OCI-LY7 (cell line): ENCODE measurements at regions not wholly inside any gene's neighbourhood (a gene's known extent, or its start where the extent isn't known, plus 50 kb on each side); places are given as distances from the start of the nearest gene placed in this dataset.
A peak's percentile ranks its signal among the peaks of the same experiment; 100 is the strongest.

Experiments
- BruUV-seq: library from RNA; stranded (reverse); fragments of 400-500 nt; replicated peaks from 2 replicates; lab custom pipeline; 2021; lab: Mats Ljungman, UMichigan
- CTCF ChIA-PET: fragments of 300-600 bp; sonication (Branson Sonifier 250); formaldehyde crosslinking; loops from one replicate; lab custom pipeline; 2022; ENCODE audit warnings: antibody characterized with exemption; ENCODE audit not compliant: unreplicated experiment; lab: Charles Lee
- POLR2A ChIA-PET: fragments of 300-600 bp; sonication (Branson Sonifier 250); formaldehyde crosslinking; loops from one replicate; lab custom pipeline; 2022; ENCODE audit warnings: antibody characterized with exemption; lab: Charles Lee
- DNase-seq: peaks from one replicate; pipeline ENCODE4 v3.0.0-alpha.2; 2015; ENCODE audit warnings: low spot score
- H2AFZ ChIP-seq: fragments of 200-600 bp; sonication (generic), shearing (Covaris generic); 2 replicates; pipeline ENCODE4 v1.6.1; 2014; ENCODE audit warnings: mild to moderate bottlenecking, antibody characterized with exemption, low read length, moderate library complexity
- H3K27ac ChIP-seq: fragments of 200-600 bp; sonication (generic); 2 replicates; pipeline ENCODE4 v1.5.1; 2014; ENCODE audit warnings: mixed run types, low read depth, mild to moderate bottlenecking, moderate library complexity, low read length, inconsistent platforms; ENCODE audit not compliant: poor library complexity, severe bottlenecking
- H3K36me3 ChIP-seq: fragments of 200-600 bp; sonication (generic); 2 replicates; pipeline ENCODE4 v1.6.1; 2014; ENCODE audit warnings: mild to moderate bottlenecking, antibody characterized with exemption, low read length, moderate library complexity, mixed read lengths; ENCODE audit not compliant: insufficient read depth
- H3K4me1 ChIP-seq: fragments of 200-600 bp; sonication (generic); 2 replicates; pipeline ENCODE4 v1.5.1; 2014; ENCODE audit warnings: mild to moderate bottlenecking, low read length; ENCODE audit not compliant: insufficient read depth, poor library complexity, severe bottlenecking
- H3K4me2 ChIP-seq: fragments of 200-600 bp; sonication (generic); 2 replicates; pipeline ENCODE4 v1.6.1; 2014; ENCODE audit warnings: mild to moderate bottlenecking, low read length
- H3K4me3 ChIP-seq: fragments of 200-600 bp; sonication (generic); 2 replicates; pipeline ENCODE4 v1.5.1; 2014; ENCODE audit warnings: mild to moderate bottlenecking, low read depth, low read length; ENCODE audit not compliant: poor library complexity, severe bottlenecking
- H3K79me2 ChIP-seq: fragments of 200-600 bp; sonication (generic); 2 replicates; pipeline ENCODE4 v1.6.1; 2016; ENCODE audit warnings: low read depth, mild to moderate bottlenecking, low read length, moderate library complexity, mixed read lengths; ENCODE audit not compliant: insufficient read depth
- H3K9me2 ChIP-seq: fragments of 200-600 bp; sonication (generic); 2 replicates; pipeline ENCODE4 v1.6.1; 2016; ENCODE audit warnings: mild to moderate bottlenecking, low read length, mixed read lengths; ENCODE audit not compliant: insufficient read depth
- H3K9me3 ChIP-seq: fragments of 200-600 bp; sonication (generic); 2 replicates; pipeline ENCODE4 v1.6.1; 2014; ENCODE audit warnings: mild to moderate bottlenecking, mixed run types, low read length, mixed read lengths
- H4K20me1 ChIP-seq: fragments of 200-600 bp; sonication (generic); 2 replicates; pipeline ENCODE4 v1.6.1; 2014; ENCODE audit warnings: mild to moderate bottlenecking, antibody characterized with exemption, low read length, moderate library complexity, mixed read lengths; ENCODE audit not compliant: insufficient read depth
- CTCF ChIP-seq: fragments of 200-600 bp; sonication (generic); conservative IDR thresholded peaks from 2 replicates; pipeline ENCODE4 v1.5.1; 2014; ENCODE audit warnings: mild to moderate bottlenecking, antibody characterized with exemption, low read length, moderate library complexity, mixed read lengths
- EZH2phosphoT487 ChIP-seq: fragments of 200-600 bp; sonication (generic); IDR thresholded peaks from 2 replicates; pipeline ENCODE4 v1.6.1; 2018; ENCODE audit warnings: low read depth, borderline replicate concordance, mild to moderate bottlenecking, mixed run types, antibody characterized with exemption, low read length, moderate library complexity, mixed read lengths
- intact Hi-C: fragments of 100-400 bp; cut with micrococcal nuclease; formaldehyde crosslinking; loops from one replicate; pipeline ENCODE4 v1.10.0; 2022; ENCODE audit not compliant: unreplicated experiment

GRCh38 chr22:49149721-49150608 lies 677.7 kb downstream of the BRD1 start:
- TF ChIP-seq CTCF = no peak
- no peak for TF ChIP-seq EZH2phosphoT487
- BruUV-seq = no TSS peak

GRCh38 chr22:49148895-49149418 lies 678.7 kb downstream of the BRD1 start:
- H3K4me1 ChIP-seq = no peaks in the 10 kb centered on the region
- no peaks in the 10 kb centered on the region for H3K79me2 ChIP-seq
- ChIA-PET POLR2A (no interaction called here), CTCF (no interaction called here)
- H3K4me3 ChIP-seq = no peak overlapping the region
- H3K9me3 ChIP-seq = no peaks in the 10 kb centered on the region
- no peak for TF ChIP-seq EZH2phosphoT487
- TF ChIP-seq CTCF = peak; percentile 33; the same call in 1 of the 2 replicates
- no peak overlapping the region for H2AFZ ChIP-seq
- peak; percentile 7 for DNase-seq
- H3K36me3 ChIP-seq = no peaks in the 10 kb centered on the region
- no TSS peak for BruUV-seq
- intact Hi-C loops = no loop called here
- no peaks in the 10 kb centered on the region for H3K9me2 ChIP-seq
- H3K4me2 ChIP-seq = no peak overlapping the region
- no peaks in the 10 kb centered on the region for H4K20me1 ChIP-seq
- H3K27ac ChIP-seq = no peak overlapping the region

More at GRCh38 chr22:49149721-49150608, 677.7 kb downstream of the BRD1 start:
- Histone ChIP-seq H3K4me2 (no peak overlapping the region), H3K79me2 (no peaks in the 10 kb centered on the region), H3K9me3 (no peaks in the 10 kb centered on the region), H3K4me3 (no peak overlapping the region), H2AFZ (no peak overlapping the region), H3K36me3 (no peaks in the 10 kb centered on the region), H3K4me1 (no peaks in the 10 kb centered on the region), H3K9me2 (no peaks in the 10 kb centered on the region), H3K27ac (no peak overlapping the region), H4K20me1 (no peaks in the 10 kb centered on the region)
- POLR2A ChIA-PET = no interaction called here
- DNase-seq = no peak
- intact Hi-C loops = no loop called here
- CTCF ChIA-PET = no interaction called here

GRCh38 chr22:49147617-49148175 lies 680.0 kb downstream of the BRD1 start:
- Histone ChIP-seq H2AFZ (no peak overlapping the region), H3K4me1 (no peaks in the 10 kb centered on the region), H4K20me1 (no peaks in the 10 kb centered on the region), H3K9me3 (no peaks in the 10 kb centered on the region), H3K9me2 (no peaks in the 10 kb centered on the region), H3K4me2 (no peak overlapping the region), H3K79me2 (no peaks in the 10 kb centered on the region), H3K27ac (no peak overlapping the region), H3K4me3 (no peak overlapping the region), H3K36me3 (no peaks in the 10 kb centered on the region)
- ChIA-PET CTCF (no interaction called here), POLR2A (no interaction called here)
- DNase-seq = no peak
- BruUV-seq = no TSS peak
- no peak for TF ChIP-seq EZH2phosphoT487
- TF ChIP-seq CTCF = no peak
- intact Hi-C loops = no loop called here
